MM.1S (cell line): ENCODE measurements at regions not wholly inside any gene's neighbourhood (a gene's known extent, or its start where the extent isn't known, plus 50 kb on each side); places are given as distances from the start of the nearest gene placed in this dataset.

Experiments
- EZH2 ChIP-seq: fragments of 300-600 bp; sonication (generic); optimal IDR thresholded peaks from 2 replicates; pipeline ENCODE3; 2017; ENCODE audit warnings: low read depth, mild to moderate bottlenecking, antibody characterized with exemption, low read length, mixed read lengths
- TF ChIP-seq, protein P1 (sequence below): fragments of 300-600 bp; sonication (generic); IDR thresholded peaks from 2 replicates; pipeline ENCODE4 v1.5.1; 2016; ENCODE audit warnings: antibody characterized with exemption, low read length, mixed read lengths

DNA sequence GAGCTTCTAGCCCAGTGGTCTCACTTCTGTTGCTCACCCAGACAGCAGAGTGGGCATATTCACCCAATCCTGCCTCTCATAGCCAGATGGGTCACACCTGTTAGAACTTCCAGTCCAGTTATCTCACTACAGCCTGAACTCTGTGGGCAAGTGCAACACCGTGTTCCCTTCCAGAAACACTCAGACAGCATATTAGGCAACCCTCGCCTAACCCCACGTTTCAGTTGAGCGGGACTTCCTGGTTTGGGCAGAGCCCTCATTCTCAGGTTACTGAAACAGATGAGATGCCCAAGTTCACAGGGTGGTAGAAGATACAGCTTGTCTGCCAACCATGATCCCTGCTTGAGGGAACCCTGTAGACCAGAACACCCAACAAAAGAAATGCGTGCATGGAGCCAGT is 538.2 kb downstream of the CYLC2 start:
- no peak for TF ChIP-seq EZH2
- TF ChIP-seq, protein P1, sequence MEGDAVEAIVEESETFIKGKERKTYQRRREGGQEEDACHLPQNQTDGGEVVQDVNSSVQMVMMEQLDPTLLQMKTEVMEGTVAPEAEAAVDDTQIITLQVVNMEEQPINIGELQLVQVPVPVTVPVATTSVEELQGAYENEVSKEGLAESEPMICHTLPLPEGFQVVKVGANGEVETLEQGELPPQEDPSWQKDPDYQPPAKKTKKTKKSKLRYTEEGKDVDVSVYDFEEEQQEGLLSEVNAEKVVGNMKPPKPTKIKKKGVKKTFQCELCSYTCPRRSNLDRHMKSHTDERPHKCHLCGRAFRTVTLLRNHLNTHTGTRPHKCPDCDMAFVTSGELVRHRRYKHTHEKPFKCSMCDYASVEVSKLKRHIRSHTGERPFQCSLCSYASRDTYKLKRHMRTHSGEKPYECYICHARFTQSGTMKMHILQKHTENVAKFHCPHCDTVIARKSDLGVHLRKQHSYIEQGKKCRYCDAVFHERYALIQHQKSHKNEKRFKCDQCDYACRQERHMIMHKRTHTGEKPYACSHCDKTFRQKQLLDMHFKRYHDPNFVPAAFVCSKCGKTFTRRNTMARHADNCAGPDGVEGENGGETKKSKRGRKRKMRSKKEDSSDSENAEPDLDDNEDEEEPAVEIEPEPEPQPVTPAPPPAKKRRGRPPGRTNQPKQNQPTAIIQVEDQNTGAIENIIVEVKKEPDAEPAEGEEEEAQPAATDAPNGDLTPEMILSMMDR, result no peak
